ENCODE measurements at regions not wholly inside any gene's neighbourhood (a gene's known extent, or its start where the extent isn't known, plus 50 kb on each side); places are given as distances from the start of the nearest gene placed in this dataset.
"Not testable (repeated sequence)": the region's sequence is repeated elsewhere in the genome, so short reads cannot be mapped to it uniquely, and the experiment has no call there.

GRCh38 chr2:61726456-61727209, 127.2 kb downstream of the FAM161A start:
- no peak for DNase-seq (ENCODE audit: low spot score)
- intact Hi-C loops (cut with DNase I) = no loop called here

GRCh38 chr2:61723364-61723763, 130.5 kb downstream of the FAM161A start:
- intact Hi-C loops (cut with DNase I); DNase-seq (ENCODE audit: low spot score): not testable (repeated sequence)

- intact Hi-C loops (cut with DNase I) = no loop called here
- DNase-seq (ENCODE audit: low spot score) = no peak
These were observed 131.1 kb downstream of the FAM161A start for GRCh38 chr2:61722800-61723199.

GRCh38 chr2:61722318-61722717, 131.5 kb downstream of the FAM161A start:
- intact Hi-C loops (cut with DNase I) = no loop called here
- DNase-seq (ENCODE audit: low spot score) = no peak

- intact Hi-C loops (cut with DNase I) = no loop called here
These were observed 132.5 kb downstream of the FAM161A start for GRCh38 chr2:61721382-61721781.

GRCh38 chr2:61720911-61721310, 132.9 kb downstream of the FAM161A start:
- intact Hi-C loops (cut with DNase I) = no loop called here
- DNase-seq (ENCODE audit: low spot score) = no peak

More at GRCh38 chr2:61721382-61721781, 132.5 kb downstream of the FAM161A start:
- no peak for DNase-seq (ENCODE audit: low spot score)

GRCh38 chr2:61718965-61719364, 134.9 kb downstream of the FAM161A start:
- DNase-seq (ENCODE audit: low spot score) = no peak
- intact Hi-C loops (cut with DNase I) = loop anchor here (5.0 kb wide), 1 partner anchor 43 kb away; no protein-coding TSS in a partner anchor

GRCh38 chr2:61715506-61715905, 138.4 kb downstream of the FAM161A start:
- intact Hi-C loops (cut with DNase I) = loop anchor here (5.0 kb wide), 1 partner anchor 47 kb away; no protein-coding TSS in a partner anchor
- DNase-seq (ENCODE audit: low spot score) = no peak

GRCh38 chr2:61714210-61714609, 139.7 kb downstream of the FAM161A start:
- DNase-seq (ENCODE audit: low spot score) = no peak
- intact Hi-C loops (cut with DNase I) = no loop called here

GRCh38 chr2:61713457-61713856, 140.4 kb downstream of the FAM161A start:
- intact Hi-C loops (cut with DNase I) = no loop called here
- DNase-seq (ENCODE audit: low spot score) = no peak

GRCh38 chr2:61712060-61712459, 141.8 kb downstream of the FAM161A start:
- intact Hi-C loops (cut with DNase I) = no loop called here
- no peak for DNase-seq (ENCODE audit: low spot score)

- no peak for DNase-seq (ENCODE audit: low spot score)
- intact Hi-C loops (cut with DNase I) = no loop called here
These were observed 143.1 kb downstream of the FAM161A start for GRCh38 chr2:61710711-61711110.

GRCh38 chr2:61707984-61708852, 145.6 kb downstream of the FAM161A start:
- intact Hi-C loops (cut with DNase I) = no loop called here
- DNase-seq (ENCODE audit: low spot score) = no peak

GRCh38 chr2:61705625-61706024, 148.2 kb downstream of the FAM161A start:
- no peak for DNase-seq (ENCODE audit: low spot score)
- intact Hi-C loops (cut with DNase I) = no loop called here

GRCh38 chr2:61704364-61704763, 149.5 kb downstream of the FAM161A start:
- no peak for DNase-seq (ENCODE audit: low spot score)
- intact Hi-C loops (cut with DNase I) = no loop called here

GRCh38 chr2:61702088-61702467, 151.8 kb downstream of the FAM161A start:
- no peak for DNase-seq (ENCODE audit: low spot score)
- intact Hi-C loops (cut with DNase I) = no loop called here

GRCh38 chr2:61700464-61700863, 153.4 kb downstream of the FAM161A start:
- no peak for DNase-seq (ENCODE audit: low spot score)
- intact Hi-C loops (cut with DNase I) = no loop called here

- intact Hi-C loops (cut with DNase I) = loop anchor here (2.0 to 5.0 kb wide), 2 partner anchors 70 to 157 kb away; partner anchors contain the start of gene XPO1
- peak; percentile 99 for DNase-seq (ENCODE audit: low spot score)
These were observed 156.4 kb upstream of the XPO1 start for GRCh38 chr2:61694312-61695274.

GRCh38 chr2:61693744-61694143, 155.6 kb upstream of the XPO1 start:
- intact Hi-C loops (cut with DNase I) = loop anchor here (2.0 to 5.0 kb wide), 2 partner anchors 71 to 156 kb away; partner anchors contain the start of gene XPO1
- DNase-seq (ENCODE audit: low spot score) = no peak

Measured in cardiac septum (tissue), 1 donor.